PC-3 (cell line): ENCODE measurements at regions not wholly inside any gene's neighbourhood (a gene's known extent, or its start where the extent isn't known, plus 50 kb on each side); places are given as distances from the start of the nearest gene placed in this dataset.
"Not testable (repeated sequence)": the region's sequence is repeated elsewhere in the genome, so short reads cannot be mapped to it uniquely, and the experiment has no call there.

Experiments used
- ATAC-seq: fragments of 200-7000 bp; cut with Tn5 transposase; 2 replicates; pipeline ENCODE4 v1.9.1; 2020; ENCODE audit warnings: mild to moderate bottlenecking, moderate library complexity
- BruUV-seq: library from RNA; stranded (reverse); fragments of 400-500 nt; replicated peaks from 2 replicates; lab custom pipeline; 2021; lab: Mats Ljungman, UMichigan
- CTCF ChIA-PET: fragments of 300-600 bp; sonication (Branson Sonifier 250); formaldehyde crosslinking; loops from one replicate; lab custom pipeline; 2022; ENCODE audit warnings: antibody characterized with exemption; lab: Charles Lee
- POLR2A ChIA-PET: fragments of 300-600 bp; sonication (Branson Sonifier 250); formaldehyde crosslinking; loops from one replicate; lab custom pipeline; 2022; ENCODE audit warnings: antibody characterized with exemption; ENCODE audit not compliant: unreplicated experiment; lab: Charles Lee
- DNase-seq: peaks from one replicate; pipeline ENCODE4 v3.0.0-alpha.2; 2015
- H2AFZ ChIP-seq: fragments of 300-600 bp; sonication (generic); 2 replicates; pipeline ENCODE4 v1.6.0; 2016; ENCODE audit warnings: antibody characterized with exemption, low read length
- H3F3A ChIP-seq: fragments of 300-600 bp; sonication (generic); one replicate; pipeline ENCODE4 v1.6.0; 2017; ENCODE audit warnings: antibody characterized with exemption, low read length, control low read depth, mild to moderate bottlenecking; ENCODE audit not compliant: unreplicated experiment
- H3K27ac ChIP-seq: fragments of 300-600 bp; sonication (generic); 2 replicates; pipeline ENCODE4 v1.5.1; 2016; ENCODE audit warnings: mild to moderate bottlenecking, low read length
- H3K27me3 ChIP-seq: fragments of 300-600 bp; sonication (generic); 2 replicates; pipeline ENCODE4 v1.6.1; 2016; ENCODE audit warnings: low read length, mixed read lengths
- H3K36me3 ChIP-seq: fragments of 300-600 bp; sonication (generic); 2 replicates; pipeline ENCODE4 v1.6.1; 2016; ENCODE audit warnings: low read depth, mixed run types, low read length, mixed read lengths
- H3K4me1 ChIP-seq: fragments of 300-600 bp; sonication (generic); 2 replicates; pipeline ENCODE4 v1.5.1; 2016; ENCODE audit warnings: low read length; ENCODE audit not compliant: insufficient read depth
- H3K4me2 ChIP-seq: fragments of 300-600 bp; sonication (generic); 2 replicates; pipeline ENCODE4 v1.6.0; 2016; ENCODE audit warnings: low read length
- H3K4me3 ChIP-seq: fragments of 300-600 bp; sonication (generic); 2 replicates; pipeline ENCODE4 v1.5.1; 2016; ENCODE audit warnings: mild to moderate bottlenecking, low read length, mixed read lengths
- H3K79me2 ChIP-seq: fragments of 300-600 bp; sonication (generic); 2 replicates; pipeline ENCODE4 v1.6.1; 2017; ENCODE audit warnings: low read length, mixed read lengths
- H3K9ac ChIP-seq: fragments of 300-600 bp; sonication (generic); 2 replicates; pipeline ENCODE4 v1.6.0; 2016; ENCODE audit warnings: mild to moderate bottlenecking, low read length
- H3K9me2 ChIP-seq: fragments of 300-600 bp; sonication (generic); replicated peaks from 2 replicates; pipeline ENCODE4 v1.6.1; 2016; ENCODE audit warnings: mixed run types, low read length, mixed read lengths
- H3K9me3 ChIP-seq: fragments of 300-600 bp; sonication (generic); 2 replicates; pipeline ENCODE4 v1.6.1; 2016; ENCODE audit warnings: low read length, mixed read lengths
- H4K20me1 ChIP-seq: fragments of 300-600 bp; sonication (generic); 2 replicates; pipeline ENCODE4 v1.6.1; 2016; ENCODE audit warnings: low read length, mixed read lengths
- intact Hi-C: fragments of 100-400 bp; cut with micrococcal nuclease; formaldehyde crosslinking; loops from 2 replicates; pipeline ENCODE4 v1.9.0; 2023

DNA sequence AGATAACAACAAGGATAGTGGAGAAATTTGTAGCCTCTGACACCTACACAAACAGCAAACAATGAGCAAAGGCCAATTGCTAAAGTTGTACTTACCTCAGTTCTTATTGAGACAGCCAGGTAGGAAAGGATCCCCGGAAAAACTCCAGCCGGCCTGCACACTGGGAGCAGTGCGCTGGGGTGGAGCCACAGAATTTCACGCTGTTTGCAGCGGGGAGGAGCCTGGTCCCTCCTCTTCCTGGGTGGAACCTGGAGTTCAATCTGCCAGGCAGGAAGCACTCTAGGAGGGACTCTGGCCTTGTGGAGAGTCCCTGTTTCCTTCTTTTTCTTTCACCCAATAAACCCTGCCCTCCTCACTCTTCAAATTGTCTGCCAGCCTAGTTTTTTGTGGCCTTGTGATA, 382.6 kb upstream of the TGIF2LX start:
- H3K4me3 ChIP-seq, H3F3A ChIP-seq, H3K27ac ChIP-seq, H3K27me3 ChIP-seq, CTCF ChIA-PET, H3K9ac ChIP-seq, ATAC-seq, H4K20me1 ChIP-seq, H3K9me2 ChIP-seq, H3K79me2 ChIP-seq, H2AFZ ChIP-seq, H3K9me3 ChIP-seq, intact Hi-C loops, H3K4me2 ChIP-seq, BruUV-seq, H3K4me1 ChIP-seq, DNase-seq, POLR2A ChIA-PET, H3K36me3 ChIP-seq: not testable (repeated sequence)

DNA sequence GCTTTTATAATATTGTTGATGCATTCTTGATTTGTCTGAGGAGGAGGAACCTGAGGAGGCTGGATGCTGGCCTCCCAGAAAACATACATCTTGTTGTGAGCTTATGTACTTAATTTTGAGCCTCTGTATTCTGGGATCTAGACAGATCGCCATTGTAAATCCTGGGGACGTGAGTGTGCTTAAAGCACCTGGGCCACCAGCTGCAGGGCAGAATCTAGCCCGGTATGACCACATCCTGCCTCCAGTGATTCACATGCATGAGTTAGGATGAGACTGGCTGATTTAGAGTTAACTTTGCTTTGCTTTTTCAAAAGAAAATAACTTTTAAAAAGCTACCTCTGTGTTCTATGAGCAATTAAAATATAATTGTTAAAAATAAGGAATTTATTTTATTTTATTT, 364.6 kb upstream of the TGIF2LX start:
- H3K9me2 ChIP-seq, H3F3A ChIP-seq, H4K20me1 ChIP-seq, H3K4me1 ChIP-seq, CTCF ChIA-PET, H3K9ac ChIP-seq, H3K27me3 ChIP-seq, H3K9me3 ChIP-seq, H3K79me2 ChIP-seq, POLR2A ChIA-PET, H3K36me3 ChIP-seq, H2AFZ ChIP-seq, H3K4me2 ChIP-seq, H3K4me3 ChIP-seq, H3K27ac ChIP-seq, intact Hi-C loops, BruUV-seq: not testable (repeated sequence)
- peak; percentile 45; the same call in 1 of the 2 replicates for ATAC-seq
- DNase-seq = peak; percentile 37

GRCh38 chrX:89562079-89562478, 359.6 kb upstream of the TGIF2LX start:
- H3K27me3 ChIP-seq, BruUV-seq, H3K4me1 ChIP-seq, CTCF ChIA-PET, H3F3A ChIP-seq, intact Hi-C loops, H3K9ac ChIP-seq, H3K27ac ChIP-seq, H3K36me3 ChIP-seq, H3K79me2 ChIP-seq, ATAC-seq, H4K20me1 ChIP-seq, H2AFZ ChIP-seq, H3K9me3 ChIP-seq, POLR2A ChIA-PET, H3K9me2 ChIP-seq, H3K4me2 ChIP-seq, H3K4me3 ChIP-seq, DNase-seq: not testable (repeated sequence)

GRCh38 chrX:89563107-89563506, 358.6 kb upstream of the TGIF2LX start:
- H2AFZ ChIP-seq, BruUV-seq, ATAC-seq, H3K9me2 ChIP-seq, H3F3A ChIP-seq, H3K27ac ChIP-seq, H3K27me3 ChIP-seq, DNase-seq, H3K4me1 ChIP-seq, H3K79me2 ChIP-seq, CTCF ChIA-PET, H3K4me3 ChIP-seq, intact Hi-C loops, H4K20me1 ChIP-seq, H3K9ac ChIP-seq, H3K4me2 ChIP-seq, POLR2A ChIA-PET, H3K36me3 ChIP-seq, H3K9me3 ChIP-seq: not testable (repeated sequence)

GRCh38 chrX:89567787-89568186, 353.9 kb upstream of the TGIF2LX start:
- BruUV-seq, H3K36me3 ChIP-seq, intact Hi-C loops: not testable (repeated sequence)

GRCh38 chrX:89581868-89582267, 339.8 kb upstream of the TGIF2LX start:
- BruUV-seq, intact Hi-C loops, H3K36me3 ChIP-seq, H4K20me1 ChIP-seq, H3K27ac ChIP-seq, H3K9ac ChIP-seq, H3K9me2 ChIP-seq, H3K79me2 ChIP-seq, H3K4me1 ChIP-seq, H3K4me3 ChIP-seq, DNase-seq, H2AFZ ChIP-seq, POLR2A ChIA-PET, H3F3A ChIP-seq, H3K9me3 ChIP-seq, CTCF ChIA-PET, H3K27me3 ChIP-seq, H3K4me2 ChIP-seq: not testable (repeated sequence)
- ATAC-seq = peak; percentile 38; the same call in 1 of the 2 replicates

More at GRCh38 chrX:89567787-89568186, 353.9 kb upstream of the TGIF2LX start:
- H3K4me2 ChIP-seq, H3K9ac ChIP-seq, POLR2A ChIA-PET, H4K20me1 ChIP-seq, H3K27me3 ChIP-seq, H3K4me3 ChIP-seq, H3K4me1 ChIP-seq, H3K9me2 ChIP-seq, CTCF ChIA-PET, H3K9me3 ChIP-seq, DNase-seq, ATAC-seq, H3K27ac ChIP-seq, H3K79me2 ChIP-seq, H2AFZ ChIP-seq, H3F3A ChIP-seq: not testable (repeated sequence)

GRCh38 chrX:89631858-89632257, 289.9 kb upstream of the TGIF2LX start:
- H3K4me1 ChIP-seq, H3K9me3 ChIP-seq, H3K36me3 ChIP-seq, intact Hi-C loops, H3K9ac ChIP-seq, H3F3A ChIP-seq, H3K4me3 ChIP-seq, H3K9me2 ChIP-seq, H3K4me2 ChIP-seq, H3K79me2 ChIP-seq, DNase-seq, BruUV-seq, H3K27me3 ChIP-seq, POLR2A ChIA-PET, H4K20me1 ChIP-seq, ATAC-seq, H2AFZ ChIP-seq, CTCF ChIA-PET, H3K27ac ChIP-seq: not testable (repeated sequence)
